Skeletal muscle tissue (tissue), 4 donors: ENCODE measurements at regions not wholly inside any gene's neighbourhood (a gene's known extent, or its start where the extent isn't known, plus 50 kb on each side); places are given as distances from the start of the nearest gene placed in this dataset.
"Not testable (repeated sequence)": the region's sequence is repeated elsewhere in the genome, so short reads cannot be mapped to it uniquely, and the experiment has no call there.

Experiments
- H3K27ac ChIP-seq: one replicate; pipeline ENCODE4 v1.7.0; 2013; ENCODE audit warnings: mild to moderate bottlenecking, low read depth, low read length, inconsistent platforms
- H3K27me3 ChIP-seq, 3 donors: one replicate each; pipeline ENCODE4 v1.7.0; 2013; ENCODE audit warnings: low read length in 3 of 3; ENCODE audit not compliant: control insufficient read depth in 3 of 3, insufficient read depth in 3 of 3
- H3K36me3 ChIP-seq, 3 donors: one replicate each; pipeline ENCODE4 v1.7.0; 2013; ENCODE audit warnings: low read length in 3 of 3; ENCODE audit not compliant: control insufficient read depth in 3 of 3, insufficient read depth in 3 of 3
- H3K4me1 ChIP-seq, 3 donors: one replicate each; pipeline ENCODE4 v1.7.0; 2013; ENCODE audit warnings: low read length in 3 of 3, mild to moderate bottlenecking in 3 of 3; ENCODE audit not compliant: control insufficient read depth in 3 of 3, insufficient read depth in 3 of 3
- H3K4me3 ChIP-seq, 3 donors: one replicate each; pipeline ENCODE4 v1.7.0; 2013; ENCODE audit warnings: low read length in 3 of 3
- H3K9ac ChIP-seq, 3 donors: one replicate each; pipeline ENCODE4 v1.7.0; 2013; ENCODE audit warnings: low read length in 3 of 3, mild to moderate bottlenecking in 3 of 3, moderate library complexity in 2 of 3, low read depth in 1 of 3
- H3K9me3 ChIP-seq, 3 donors: one replicate each; pipeline ENCODE4 v1.7.0; 2013; ENCODE audit warnings: low read length in 3 of 3; ENCODE audit not compliant: control insufficient read depth in 3 of 3
- small RNA-seq: library from RNA; depleted of rRNA; stranded (forward); fragments of <200 nt; gene quantifications from one replicate; pipeline ENCODE3, GENCODE V24; 2014
- donor health status: Osteomylitis.

- H3K36me3 ChIP-seq: no peaks in the 10 kb centered on the region
- H3K4me1 ChIP-seq: no peaks in the 10 kb centered on the region
- H3K4me3 ChIP-seq: no peak overlapping the region
- H3K27ac ChIP-seq: no peak overlapping the region
- H3K27me3 ChIP-seq: no peaks in the 10 kb centered on the region
- no peak overlapping the region for H3K9ac ChIP-seq
- peaks cover 0 to under 1% (median 0%) of the 10 kb centered on the region in 3 donors for H3K9me3 ChIP-seq
Observed at GRCh38 chr19:24003537-24003936, 83.5 kb upstream of the ZNF254 start.

- H3K27ac ChIP-seq: no peak overlapping the region
Observed at GRCh38 chr19:24004166-24004565, 82.8 kb upstream of the ZNF254 start.

GRCh38 chr19:24029941-24030636, 56.9 kb upstream of the ZNF254 start:
- Histone ChIP-seq H3K4me3 (no peak overlapping the region), H3K9ac (no peak overlapping the region), H3K4me1 (peaks cover 7 to 15% (median 8%) of the 10 kb centered on the region in 3 donors), H3K36me3 (peaks cover 0 to 2% (median 0%) of the 10 kb centered on the region in 3 donors), H3K27me3 (no peaks in the 10 kb centered on the region), H3K27ac (no peak overlapping the region), H3K9me3 (no peaks in the 10 kb centered on the region)

More at GRCh38 chr19:24004166-24004565, 82.8 kb upstream of the ZNF254 start:
- H3K4me3 ChIP-seq: no peak overlapping the region
- no peaks in the 10 kb centered on the region for H3K4me1 ChIP-seq
- H3K27me3 ChIP-seq: no peaks in the 10 kb centered on the region
- no peaks in the 10 kb centered on the region for H3K36me3 ChIP-seq
- H3K9me3 ChIP-seq: no peaks in the 10 kb centered on the region
- H3K9ac ChIP-seq: no peak overlapping the region

GRCh38 chr19:24032651-24033050, 54.3 kb upstream of the ZNF254 start:
- Histone ChIP-seq H3K36me3 (peaks cover 4 to 6% (median 6%) of the 10 kb centered on the region in 3 donors), H3K27ac (no peak overlapping the region), H3K4me3 (peak overlapping the region; percentile 58 to 97 (median 93)), H3K27me3 (no peaks in the 10 kb centered on the region), H3K9ac (peak overlapping the region in 1 of 3 donors; percentile 94), H3K4me1 (peaks cover 8 to 17% (median 17%) of the 10 kb centered on the region in 3 donors), H3K9me3 (no peaks in the 10 kb centered on the region)

DNA sequence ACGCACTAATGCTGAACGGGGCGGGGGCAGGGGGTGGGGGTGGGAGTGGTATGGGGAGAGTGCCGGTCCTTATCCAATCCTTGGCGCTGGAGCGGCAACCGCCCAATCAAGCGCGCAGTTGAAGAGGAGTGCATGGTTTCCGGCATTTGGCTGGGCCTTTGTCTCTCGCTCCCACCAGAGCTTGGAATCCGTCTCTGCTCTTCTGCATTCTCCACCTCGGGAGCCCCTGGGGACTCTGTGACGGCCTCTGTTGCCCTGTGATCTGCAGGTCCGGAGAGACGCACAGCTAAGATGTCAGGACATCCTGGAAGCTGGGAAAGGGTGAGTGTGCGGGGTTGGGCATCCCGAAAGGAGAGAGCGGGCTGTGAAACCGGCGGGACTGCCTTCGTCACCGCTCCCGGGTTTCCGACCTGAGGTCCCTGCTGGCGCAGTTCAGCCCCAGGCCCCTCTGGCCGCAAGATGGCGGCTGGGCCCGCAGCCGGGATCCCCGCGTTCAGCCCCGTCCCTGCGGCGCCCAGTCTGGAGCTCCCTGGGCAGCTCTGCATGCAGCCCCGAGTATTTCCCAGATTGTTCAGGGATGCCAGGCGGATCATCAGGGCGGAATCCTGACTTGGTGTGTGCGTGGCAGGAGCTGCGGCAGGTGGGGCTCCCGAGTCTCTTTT, 53.6 kb upstream of the ZNF254 start:
- Histone ChIP-seq H3K27me3 (no peaks in the 10 kb centered on the region), H3K4me3 (peak overlapping the region; percentile 93 to 97 (median 94)), H3K27ac (peak overlapping the region; percentile 89), H3K9ac (peak overlapping the region; percentile 86 to 96 (median 94)), H3K36me3 (peaks cover 4 to 6% (median 6%) of the 10 kb centered on the region in 3 donors), H3K9me3 (no peaks in the 10 kb centered on the region), H3K4me1 (peaks cover 8 to 17% (median 17%) of the 10 kb centered on the region in 3 donors)

- Histone ChIP-seq H3K9ac (peak overlapping the region; percentile 86 to 96 (median 94)), H3K4me1 (peaks cover 8 to 17% (median 17%) of the 10 kb centered on the region in 3 donors), H3K27me3 (no peaks in the 10 kb centered on the region), H3K36me3 (peaks cover 4 to 6% (median 6%) of the 10 kb centered on the region in 3 donors), H3K9me3 (no peaks in the 10 kb centered on the region), H3K27ac (peak overlapping the region; percentile 89), H3K4me3 (peak overlapping the region; percentile 93 to 97 (median 94))
Observed at GRCh38 chr19:24033963-24034342, 53.0 kb upstream of the ZNF254 start.

DNA sequence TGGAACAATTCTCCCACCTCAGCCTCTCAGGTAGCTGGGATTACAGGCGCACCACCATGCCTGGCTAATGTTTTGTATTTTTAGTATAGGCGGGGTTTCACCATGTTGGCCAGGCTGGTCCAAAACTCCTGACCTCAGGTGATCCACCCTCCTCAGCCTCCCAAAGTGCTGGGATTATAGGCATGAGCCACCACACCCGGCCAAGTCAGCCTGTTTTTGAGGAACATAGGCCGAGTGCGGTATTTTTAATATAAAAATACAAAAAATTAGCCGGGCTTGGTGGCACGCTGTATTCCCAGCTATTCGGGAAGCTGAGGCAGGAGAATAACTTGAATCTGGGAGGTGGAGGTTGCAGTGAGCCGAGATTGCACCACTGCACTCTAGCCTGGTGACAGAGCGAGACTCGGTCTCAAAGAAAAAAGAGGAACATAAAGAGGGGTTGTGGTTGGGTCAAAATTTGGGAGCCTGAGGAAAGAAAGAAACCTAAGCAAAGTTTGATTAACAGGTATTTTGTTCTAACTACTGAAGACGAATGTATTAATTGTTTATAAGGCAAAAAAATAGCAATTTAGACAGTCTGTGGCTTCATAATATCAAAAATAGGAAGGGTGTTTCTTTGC, 51.6 kb upstream of the ZNF254 start:
- peaks cover 8 to 17% (median 17%) of the 10 kb centered on the region in 3 donors for H3K4me1 ChIP-seq
- not testable (repeated sequence) for H3K27me3 ChIP-seq, H3K9me3 ChIP-seq, H3K36me3 ChIP-seq, H3K27ac ChIP-seq, H3K4me3 ChIP-seq, H3K9ac ChIP-seq

Small RNA genes lying in the stretch of these regions (small RNA-seq; reads per million reads assigned to genes)
- 0.72 reads per million, percentile 71 among the genes with 10 or more reads in this experiment for gene RNA5-8SP4
